Prostate gland (tissue), 2 donors: ENCODE measurements at regions not wholly inside any gene's neighbourhood (a gene's known extent, or its start where the extent isn't known, plus 50 kb on each side); places are given as distances from the start of the nearest gene placed in this dataset.

ENCODE experiments used
- CTCF ChIP-seq, 4 experiments: fragments of 200-600 bp in 2 of 4; fragments of 450-650 bp in 2 of 4; sonication (generic) in 2 of 4; IDR thresholded peaks; 1 replicate in 3 of 4; 2 replicates in 1 of 4; pipeline ENCODE4 v1.5.1; 2016 to 2019; ENCODE audit warnings: antibody characterized with exemption in 4 of 4, mild to moderate bottlenecking in 2 of 4, moderate library complexity in 2 of 4
- POLR2A ChIP-seq: fragments of 450-650 bp; IDR thresholded peaks from one replicate; pipeline ENCODE4 v1.6.1; 2016; ENCODE audit warnings: antibody characterized with exemption, mild to moderate bottlenecking

DNA sequence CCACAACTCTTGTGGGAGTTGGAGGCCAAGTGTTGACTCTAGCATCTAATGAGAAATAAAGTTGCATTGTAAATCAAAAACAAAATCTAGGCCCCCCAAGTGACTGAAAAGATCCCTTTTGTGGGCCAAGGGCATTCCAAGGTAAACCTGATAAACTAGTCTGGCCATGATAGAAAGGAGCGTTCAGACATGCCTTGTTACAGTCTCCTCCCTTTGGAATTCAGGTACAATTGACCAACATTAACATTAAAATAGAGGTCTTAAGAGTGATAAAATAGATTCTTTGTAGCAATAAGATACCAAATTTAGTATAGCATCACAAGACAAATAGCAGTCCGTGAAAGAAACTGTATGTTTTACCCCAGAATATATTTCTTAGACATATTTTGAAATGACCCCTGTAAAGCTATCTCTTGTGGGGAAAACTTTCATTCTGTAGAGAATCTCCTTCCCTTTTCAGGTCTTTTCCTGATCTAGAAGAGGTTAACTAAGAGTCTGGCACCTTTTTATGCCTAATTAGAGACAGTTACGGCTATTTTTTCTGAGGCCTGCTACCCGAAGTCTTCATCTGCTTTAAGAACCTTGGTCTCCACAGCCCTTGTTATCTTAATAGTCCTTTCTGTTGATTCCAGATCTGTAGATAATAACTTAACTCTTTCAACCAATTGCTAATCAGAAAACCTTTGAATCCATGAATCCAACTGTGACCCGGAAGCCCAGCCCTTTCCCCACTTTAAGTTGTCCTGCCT lies 495.4 kb upstream of the MMS22L start:
- TF ChIP-seq CTCF (IDR thresholded peaks at IDR 0.05) (no peak), POLR2A (no peak)
